ENCODE measurements at regions not wholly inside any gene's neighbourhood (a gene's known extent, or its start where the extent isn't known, plus 50 kb on each side); places are given as distances from the start of the nearest gene placed in this dataset.

- Histone ChIP-seq H3K4me3 (no peak overlapping the region), H3K27ac (no peak overlapping the region), H3K27me3 (no peaks in the 10 kb centered on the region), H3K4me1 (no peaks in the 10 kb centered on the region), H3K36me3 (no peaks in the 10 kb centered on the region), H3K9me3 (peaks cover 0 to 30% of the 10 kb centered on the region in 2 donors)
- ATAC-seq = no peak
- DNase-seq = no peak
- TF ChIP-seq CTCF (IDR thresholded peaks at IDR 0.05) = no peak
- intact Hi-C loops (cut with DNase I) = no loop called here
Measured at GRCh38 chr6:165118736-165119135, 190.7 kb downstream of the C6orf118 start.

- no peaks in the 10 kb centered on the region for H3K36me3 ChIP-seq
- H3K4me3 ChIP-seq = no peak overlapping the region
- no peak for TF ChIP-seq CTCF (IDR thresholded peaks at IDR 0.05)
- no peaks in the 10 kb centered on the region for H3K4me1 ChIP-seq
- DNase-seq (no peak), ATAC-seq (no peak)
- intact Hi-C loops (cut with DNase I) = no loop called here
- no peak overlapping the region for H3K27ac ChIP-seq
- peaks cover 0 to 39% of the 10 kb centered on the region in 2 donors for H3K9me3 ChIP-seq
- no peaks in the 10 kb centered on the region for H3K27me3 ChIP-seq
Measured at GRCh38 chr6:165117806-165118205, 191.6 kb downstream of the C6orf118 start.

DNA sequence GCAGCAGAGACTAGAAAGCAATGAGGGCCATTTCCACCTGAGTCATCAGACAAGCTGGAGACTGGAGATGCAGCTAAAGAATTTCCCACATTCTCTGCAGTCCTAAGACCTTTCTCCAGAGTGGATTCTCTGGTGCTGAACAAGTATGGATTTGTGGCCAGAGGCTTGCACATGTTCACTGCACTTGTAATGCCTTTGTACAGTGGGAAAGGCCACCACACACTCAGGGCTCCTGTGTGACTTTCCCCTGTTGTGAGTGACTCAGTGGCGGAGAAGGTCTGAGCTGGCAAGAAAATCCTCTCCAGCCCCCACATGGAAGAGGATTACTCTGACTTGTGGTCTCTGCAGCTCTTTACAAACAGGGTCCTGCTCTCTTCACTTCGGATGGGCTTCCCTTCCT is 192.3 kb downstream of the C6orf118 start:
- no peak for TF ChIP-seq CTCF (IDR thresholded peaks at IDR 0.05)
- Histone ChIP-seq H3K36me3 (no peaks in the 10 kb centered on the region), H3K4me1 (no peaks in the 10 kb centered on the region), H3K27me3 (no peaks in the 10 kb centered on the region), H3K4me3 (no peak overlapping the region), H3K27ac (no peak overlapping the region), H3K9me3 (peaks cover 0 to 40% of the 10 kb centered on the region in 2 donors)
- ATAC-seq (no peak), DNase-seq (no peak)
- intact Hi-C loops (cut with DNase I) = no loop called here

- no peak overlapping the region for H3K27ac ChIP-seq
- H3K36me3 ChIP-seq = no peaks in the 10 kb centered on the region
- peaks cover 0 to 26% of the 10 kb centered on the region in 2 donors for H3K9me3 ChIP-seq
- no peak for DNase-seq
- intact Hi-C loops (cut with DNase I) = no loop called here
- no peaks in the 10 kb centered on the region for H3K27me3 ChIP-seq
- no peak overlapping the region for H3K4me3 ChIP-seq
- no peak for ATAC-seq
- no peak for TF ChIP-seq CTCF (IDR thresholded peaks at IDR 0.05)
- no peaks in the 10 kb centered on the region for H3K4me1 ChIP-seq
Measured at GRCh38 chr6:165110860-165111259, 198.5 kb downstream of the C6orf118 start.

DNA sequence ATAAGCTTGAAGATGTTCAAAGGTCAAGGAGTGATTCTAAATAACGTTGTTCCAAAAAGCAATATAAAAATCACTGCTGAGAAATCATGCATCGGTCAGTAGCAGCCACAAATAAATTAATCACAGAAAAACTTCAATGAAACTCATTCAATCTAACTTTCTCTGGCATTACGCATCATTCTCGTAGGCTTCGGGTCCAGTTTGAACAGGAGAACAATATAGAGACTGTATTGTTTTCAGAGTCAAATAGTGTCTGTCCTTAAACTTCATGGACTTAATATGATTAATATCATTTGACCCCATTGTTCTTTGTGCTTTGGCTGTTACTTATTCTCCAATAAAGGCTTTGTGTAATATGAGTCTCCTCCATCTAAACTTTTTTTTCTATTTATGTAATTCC is 200.4 kb downstream of the C6orf118 start:
- no peaks in the 10 kb centered on the region for H3K27me3 ChIP-seq
- no peaks in the 10 kb centered on the region for H3K36me3 ChIP-seq
- ATAC-seq (no peak), DNase-seq (no peak)
- intact Hi-C loops (cut with DNase I) = no loop called here
- H3K9me3 ChIP-seq = peaks cover 0 to 16% of the 10 kb centered on the region in 2 donors
- H3K27ac ChIP-seq = no peak overlapping the region
- no peaks in the 10 kb centered on the region for H3K4me1 ChIP-seq
- H3K4me3 ChIP-seq = no peak overlapping the region
- TF ChIP-seq CTCF (IDR thresholded peaks at IDR 0.05) = no peak
